ENCODE measurements at regions not wholly inside any gene's neighbourhood (a gene's known extent, or its start where the extent isn't known, plus 50 kb on each side); places are given as distances from the start of the nearest gene placed in this dataset.

DNA sequence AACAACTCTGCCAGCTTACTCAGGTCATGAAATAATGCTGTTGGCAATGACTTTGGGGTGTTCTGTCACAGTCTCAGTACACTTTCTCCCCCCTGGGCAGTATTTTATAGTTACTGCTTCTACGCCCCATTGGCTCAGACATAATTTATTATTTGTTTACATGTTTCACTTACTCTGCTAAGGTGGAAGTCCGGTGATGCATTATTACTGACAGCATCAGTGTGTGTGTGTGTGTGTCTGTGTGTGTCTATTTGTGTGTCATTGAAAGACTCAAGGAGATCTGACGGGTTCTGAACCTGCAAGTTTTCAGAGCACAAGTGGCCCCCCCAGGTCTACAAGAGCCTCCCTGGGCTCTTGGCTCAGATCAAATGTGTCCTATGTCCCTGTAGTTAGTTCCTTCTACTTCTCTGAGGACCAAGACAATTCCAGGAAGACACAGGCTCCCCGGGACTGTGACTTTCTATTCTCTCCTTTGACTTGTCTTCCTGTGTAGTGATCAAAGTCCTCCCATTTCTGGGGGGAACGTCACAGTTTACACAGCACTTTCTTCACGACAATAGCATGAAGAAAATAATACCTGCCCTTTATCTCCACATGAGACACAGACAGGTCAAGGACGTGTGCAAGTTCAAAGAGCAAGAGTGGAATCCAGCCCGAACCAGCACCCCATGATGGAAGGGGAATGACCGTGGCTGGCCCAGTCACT lies 283.7 kb upstream of the GATB start:
- TF ChIP-seq CTCF (conservative IDR thresholded peaks at IDR 0.05; ENCODE audit: low read depth, low read length) (no peak), EZH2 (IDR thresholded peaks at IDR 0.05; ENCODE audit: low read length, unreplicated experiment) (no peak)

Data from PC-3 (cell line).